Umbilical cord (tissue), 1 donor: ENCODE measurements at regions not wholly inside any gene's neighbourhood (a gene's known extent, or its start where the extent isn't known, plus 50 kb on each side); places are given as distances from the start of the nearest gene placed in this dataset.

Experiments
- DNase-seq: peaks from one replicate; pipeline ENCODE4 v3.0.0-alpha.2; 2015; ENCODE audit warnings: low spot score

DNA sequence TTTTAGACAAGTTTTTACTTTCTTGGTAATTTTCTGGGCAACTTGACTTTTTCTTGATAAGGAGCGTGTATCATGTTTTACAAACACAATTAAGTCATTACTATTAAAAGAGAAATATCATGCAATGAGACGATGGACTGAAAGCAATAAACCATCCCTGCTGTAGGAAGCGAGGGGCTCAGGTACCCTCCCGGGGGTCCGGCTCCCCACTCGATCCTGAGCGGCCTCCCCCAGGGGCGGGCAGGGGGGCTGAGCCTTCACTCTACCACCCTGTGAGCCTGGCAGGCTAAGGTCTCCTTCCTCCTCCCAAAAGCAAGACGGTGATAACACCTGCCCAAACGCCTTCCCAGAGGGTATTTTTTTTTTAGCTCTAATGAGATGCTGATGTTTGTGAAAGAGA is 51.8 kb upstream of the ADGRA1 start:
- DNase-seq = no peak

GRCh38 chr10:133034762-133035161 is 53.0 kb upstream of the ADGRA1 start:
- no peak for DNase-seq

- DNase-seq = no peak
These were observed 53.6 kb upstream of the ADGRA1 start for GRCh38 chr10:133034092-133034491.

- no peak for DNase-seq
These were observed 54.0 kb upstream of the ADGRA1 start for GRCh38 chr10:133033742-133034048.

- no peak for DNase-seq
These were observed 54.6 kb upstream of the ADGRA1 start for GRCh38 chr10:133032976-133033741.

DNA sequence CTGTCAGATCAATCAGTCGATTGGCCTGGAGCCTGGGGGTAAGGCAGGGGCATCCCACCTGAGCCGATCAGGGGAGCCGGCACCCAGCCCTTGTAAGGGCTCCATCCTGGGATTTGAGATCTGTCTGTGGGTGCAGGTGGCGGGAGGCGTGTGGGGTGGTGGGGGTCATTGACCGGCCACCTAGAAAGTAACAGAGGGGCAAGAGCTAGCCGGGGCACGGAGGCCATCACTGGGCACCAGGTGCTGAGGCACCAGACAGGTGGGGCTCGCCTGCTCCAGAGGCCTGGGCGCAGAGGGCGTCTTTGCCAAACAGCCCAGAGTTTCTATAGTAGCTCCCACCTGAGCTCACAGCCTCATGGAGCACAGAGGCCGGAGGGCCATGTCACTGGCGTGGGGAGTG is 55.5 kb upstream of the ADGRA1 start:
- DNase-seq = no peak

GRCh38 chr10:133031541-133032125 is 56.1 kb upstream of the ADGRA1 start:
- no peak for DNase-seq

DNA sequence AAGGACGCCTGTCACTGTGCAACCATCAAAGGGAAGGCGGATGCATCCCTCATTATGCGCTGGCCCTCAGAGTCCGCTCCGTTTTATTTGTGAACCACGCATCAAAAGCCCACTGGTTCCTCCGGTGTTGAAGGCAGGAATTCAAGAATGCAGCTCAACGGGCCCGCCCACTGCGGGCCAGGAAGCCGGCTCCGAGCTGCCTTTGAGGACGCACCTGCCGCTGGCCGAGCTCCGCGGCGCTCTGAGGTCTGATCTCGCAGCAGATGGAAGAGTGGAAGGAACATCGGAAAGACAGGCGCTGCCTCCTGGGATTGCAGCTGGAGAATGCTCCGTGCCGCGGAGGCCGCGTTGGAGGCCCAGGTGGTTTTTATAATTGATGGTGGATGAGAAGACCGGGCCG is 56.9 kb upstream of the ADGRA1 start:
- no peak for DNase-seq

DNA sequence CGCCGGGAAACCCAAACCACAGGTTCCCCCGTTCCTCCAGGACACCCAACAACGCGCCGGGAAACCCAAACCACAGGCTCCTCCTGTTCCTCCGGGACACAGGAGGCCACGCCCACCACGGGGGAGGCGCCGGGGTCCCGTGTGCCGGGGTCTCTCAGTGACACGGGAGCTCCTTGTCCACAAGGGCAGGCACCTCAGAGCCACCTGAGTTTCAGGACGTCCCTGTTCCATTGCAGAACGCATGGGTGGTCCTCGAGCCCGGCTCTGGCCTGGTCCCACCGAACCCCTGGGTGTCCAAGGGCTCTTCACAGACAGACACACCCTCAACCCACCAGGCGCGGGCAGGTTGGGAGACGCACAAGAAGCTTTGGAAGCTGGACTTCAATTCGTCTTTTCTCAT is 57.6 kb upstream of the ADGRA1 start:
- no peak for DNase-seq

DNA sequence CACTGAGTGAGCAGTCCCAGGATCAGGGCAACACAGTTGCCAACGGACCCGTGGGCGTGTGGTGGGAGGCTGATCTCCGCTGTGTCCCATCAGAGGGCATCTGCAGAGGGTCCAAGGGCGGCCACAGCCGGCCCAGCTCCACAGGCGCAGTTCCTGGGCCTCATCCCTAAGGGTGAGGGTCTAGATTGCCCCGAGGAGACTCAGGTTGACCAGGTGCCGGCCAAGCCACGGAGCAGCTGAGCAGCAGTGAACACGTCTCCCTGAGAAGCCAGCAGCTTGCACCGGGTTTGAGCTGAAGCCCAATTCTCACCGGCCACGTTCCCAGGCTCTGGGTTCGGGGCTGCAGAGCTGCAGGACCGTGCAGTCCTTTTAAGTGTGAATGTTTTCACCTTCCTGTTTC is 58.8 kb upstream of the ADGRA1 start:
- no peak for DNase-seq

- DNase-seq = no peak
These were observed 59.6 kb upstream of the ADGRA1 start for GRCh38 chr10:133028158-133028557.

DNA sequence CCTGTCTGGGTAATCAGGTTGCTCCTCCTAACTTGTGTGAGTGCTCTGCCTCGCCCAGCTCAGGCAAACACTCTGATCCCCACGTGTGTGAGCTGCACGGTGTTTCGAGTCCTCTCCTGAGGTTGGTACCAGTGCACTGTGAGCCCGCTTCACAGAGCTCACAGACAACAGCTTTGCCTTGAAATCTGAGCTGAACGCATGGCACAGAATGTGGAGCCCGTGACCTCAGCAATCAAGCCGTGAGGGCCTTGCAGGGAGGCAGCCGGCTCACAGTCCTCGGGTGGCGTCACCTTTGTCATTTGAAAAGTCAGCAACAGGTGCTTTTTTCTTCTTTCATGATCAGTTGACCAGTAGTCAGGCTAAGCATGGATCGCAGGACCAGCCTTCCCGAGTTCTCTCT is 60.2 kb upstream of the ADGRA1 start:
- DNase-seq = no peak

GRCh38 chr10:133026726-133027395 is 60.9 kb upstream of the ADGRA1 start:
- DNase-seq = no peak

- no peak for DNase-seq
These were observed 61.6 kb upstream of the ADGRA1 start for GRCh38 chr10:133026171-133026570.

DNA sequence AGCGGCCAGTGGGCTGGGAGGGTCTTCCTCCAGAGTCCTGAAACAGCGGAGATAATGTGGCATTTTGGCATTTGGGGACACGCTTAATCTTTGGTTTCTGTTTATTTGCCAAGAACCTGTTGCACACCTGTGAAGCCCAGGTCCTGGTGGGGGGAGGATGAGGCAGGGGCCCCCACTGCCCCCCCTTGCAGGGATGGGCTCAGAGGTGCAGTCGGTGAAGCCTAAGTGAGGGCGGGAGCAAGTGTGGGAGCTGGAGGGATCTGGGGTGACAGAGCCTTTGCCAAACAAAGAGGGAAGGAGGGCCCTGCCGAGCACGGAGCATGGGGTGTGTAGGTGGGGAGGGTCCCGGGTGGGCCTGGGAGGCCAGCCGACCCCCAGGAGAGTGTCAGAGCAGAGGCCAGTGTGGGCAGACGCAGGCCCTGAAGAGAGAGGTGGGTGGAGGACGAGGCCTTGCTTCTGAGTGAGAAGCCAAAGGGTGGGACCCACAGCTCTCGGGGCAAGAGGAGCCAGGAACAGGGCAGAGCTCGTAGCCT is 62.1 kb upstream of the ADGRA1 start:
- no peak for DNase-seq

DNA sequence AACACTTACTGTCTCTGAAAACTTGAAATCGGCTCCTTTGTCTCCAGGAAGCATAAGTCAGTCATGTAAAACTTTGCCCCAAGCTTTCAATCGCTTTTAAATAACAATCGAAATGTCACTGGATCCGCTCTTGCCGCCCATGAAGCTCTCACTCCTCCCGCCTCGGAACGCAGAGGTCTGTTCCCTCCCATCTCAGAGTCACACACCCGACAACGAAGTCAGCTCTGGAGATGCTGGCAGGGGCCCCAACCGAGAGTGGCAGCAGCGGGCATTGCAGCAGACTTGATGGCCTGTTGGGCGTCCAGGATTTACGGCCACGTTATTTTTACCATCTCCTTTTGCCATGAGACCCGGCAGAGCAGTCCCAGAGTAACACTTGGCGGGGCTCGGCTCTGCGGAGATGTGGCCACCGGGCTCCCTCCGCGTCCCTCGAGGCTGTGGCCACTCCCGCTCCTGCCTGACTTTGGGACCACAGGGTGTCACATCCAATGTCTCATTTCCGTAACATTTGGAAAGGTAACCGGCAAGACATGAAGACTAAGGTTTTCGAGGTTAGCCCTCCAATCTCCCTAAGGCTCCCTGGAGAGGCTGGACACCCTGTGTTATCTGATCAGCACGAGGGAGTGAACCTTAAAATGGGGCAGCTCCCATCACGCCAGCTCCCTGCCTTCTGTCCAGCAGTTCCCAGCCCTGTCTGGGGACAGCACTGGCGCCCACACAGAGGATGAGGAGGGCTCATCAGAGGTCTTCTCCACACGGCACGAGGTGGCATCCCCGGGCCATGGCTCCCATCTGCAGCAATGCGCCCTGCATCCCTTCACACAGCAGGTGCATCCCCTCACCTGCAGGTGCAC is 62.8 kb upstream of the ADGRA1 start:
- DNase-seq = no peak

GRCh38 chr10:133023216-133023843 is 64.4 kb upstream of the ADGRA1 start:
- DNase-seq = no peak

GRCh38 chr10:133022776-133023100 is 65.0 kb upstream of the ADGRA1 start:
- DNase-seq = peak; percentile 24

DNA sequence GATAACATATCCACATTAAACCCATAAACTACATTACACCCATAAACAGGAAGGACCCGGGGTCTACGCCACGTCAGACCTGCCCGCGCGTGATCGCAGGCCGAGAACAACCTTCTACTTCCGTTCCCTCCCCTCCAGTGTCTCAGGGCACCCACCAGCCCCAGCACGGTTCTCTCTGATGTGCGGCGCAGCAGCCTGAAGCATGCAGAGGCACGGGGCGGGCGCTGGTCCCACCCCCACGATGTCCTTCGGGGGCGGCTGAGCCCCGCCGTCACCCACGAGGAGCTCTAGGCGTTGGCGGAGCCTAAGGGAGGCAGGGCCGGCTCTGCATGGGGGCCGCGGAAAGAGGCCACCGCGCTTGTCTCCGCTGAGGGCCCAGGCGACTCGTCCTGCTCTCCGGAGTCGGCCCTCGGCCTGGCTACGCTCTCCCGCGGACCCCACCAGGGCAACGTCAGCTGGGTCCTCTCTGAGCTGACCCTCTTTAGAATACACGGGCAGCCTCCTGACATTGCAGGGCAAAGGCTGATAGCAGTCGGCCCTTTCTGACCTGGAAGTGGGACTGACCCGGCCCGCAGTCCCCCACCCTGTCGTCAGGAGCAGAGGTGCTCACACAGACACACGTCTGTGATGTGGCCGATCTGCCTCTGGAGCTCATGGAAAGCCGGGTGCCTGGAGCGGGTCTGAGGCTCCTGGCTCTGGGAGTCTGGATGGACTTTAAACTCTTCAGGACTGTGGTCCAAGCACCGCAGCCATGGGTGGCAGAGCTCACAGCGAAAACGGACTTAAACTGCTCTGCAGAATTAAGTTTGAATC is 65.6 kb upstream of the ADGRA1 start:
- no peak for DNase-seq

DNA sequence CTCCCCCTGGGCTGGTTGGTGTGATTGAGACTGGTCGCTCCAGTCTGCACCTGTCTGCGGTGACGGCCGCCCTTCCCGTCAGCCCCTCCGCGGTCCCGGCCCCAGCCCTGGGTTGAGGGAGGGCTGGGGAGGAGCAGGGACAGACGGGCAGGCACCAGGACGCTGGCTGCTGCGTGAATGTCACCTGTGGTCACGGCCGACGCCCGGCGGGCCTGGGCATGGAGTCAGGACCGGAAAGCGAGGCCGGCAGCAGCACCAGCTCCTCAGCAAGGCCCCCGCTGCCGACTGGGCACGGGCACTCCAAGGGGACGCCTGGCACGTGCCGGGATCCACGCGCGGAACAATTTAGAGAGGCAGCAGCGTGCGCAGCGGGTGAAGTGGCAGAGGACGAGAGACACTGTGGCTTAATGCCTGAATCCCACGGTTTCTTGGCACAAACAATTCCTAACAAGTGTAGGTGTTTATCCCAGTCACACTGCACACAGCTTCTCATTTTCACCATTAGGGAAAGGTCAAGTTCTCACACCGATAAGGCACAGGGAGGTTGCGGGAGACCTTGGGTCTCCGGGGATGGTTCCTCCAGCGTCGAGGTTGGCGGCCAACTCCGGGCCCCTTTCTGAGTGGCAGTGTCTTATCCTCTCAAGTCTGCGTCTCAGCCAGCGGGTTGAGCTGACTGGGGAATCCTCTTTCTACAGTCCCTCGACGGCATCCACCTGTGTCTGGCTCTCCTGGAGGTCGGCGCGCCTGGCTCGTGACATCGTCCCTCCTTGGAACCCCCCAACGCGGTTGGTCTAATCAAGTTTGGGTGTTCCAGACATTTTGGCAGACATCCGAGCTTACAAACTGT is 66.4 kb upstream of the ADGRA1 start:
- no peak for DNase-seq
